GM19372 (cell line): ENCODE measurements at regions not wholly inside any gene's neighbourhood (a gene's known extent, or its start where the extent isn't known, plus 50 kb on each side); places are given as distances from the start of the nearest gene placed in this dataset.
"Not testable (repeated sequence)": the region's sequence is repeated elsewhere in the genome, so short reads cannot be mapped to it uniquely, and the experiment has no call there.

Source experiments
- ATAC-seq: cut with Tn5 transposase; IDR thresholded peaks from one replicate; pipeline ENCODE4 v1.9.1; 2021; ENCODE audit warnings: mild to moderate bottlenecking, low read depth, moderate library complexity; ENCODE audit not compliant: unreplicated experiment

GRCh38 chr2:143842836-143843235 lies 677.1 kb downstream of the ZEB2 start:
- no peak for ATAC-seq

DNA sequence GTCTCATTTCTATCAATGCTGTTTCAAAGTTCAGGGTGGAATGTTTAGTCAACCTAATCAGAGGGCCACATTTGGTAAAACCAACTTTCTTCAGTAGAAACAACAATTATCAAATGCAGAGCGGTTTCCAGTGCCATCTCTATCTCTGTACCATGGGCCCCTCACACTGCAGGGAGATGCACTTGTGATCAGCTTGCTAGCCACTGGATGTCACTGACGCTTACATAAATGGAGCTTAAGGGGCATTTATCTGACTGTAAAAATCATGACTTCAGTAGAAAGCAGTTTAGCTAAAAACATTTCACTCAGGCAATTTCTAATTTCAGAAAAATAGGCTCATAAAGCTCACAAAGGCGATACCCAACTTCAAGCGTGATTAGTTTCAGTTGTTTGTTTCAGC lies 678.0 kb downstream of the ZEB2 start:
- no peak for ATAC-seq

GRCh38 chr2:143840601-143841000 lies 679.3 kb downstream of the ZEB2 start:
- no peak for ATAC-seq

DNA sequence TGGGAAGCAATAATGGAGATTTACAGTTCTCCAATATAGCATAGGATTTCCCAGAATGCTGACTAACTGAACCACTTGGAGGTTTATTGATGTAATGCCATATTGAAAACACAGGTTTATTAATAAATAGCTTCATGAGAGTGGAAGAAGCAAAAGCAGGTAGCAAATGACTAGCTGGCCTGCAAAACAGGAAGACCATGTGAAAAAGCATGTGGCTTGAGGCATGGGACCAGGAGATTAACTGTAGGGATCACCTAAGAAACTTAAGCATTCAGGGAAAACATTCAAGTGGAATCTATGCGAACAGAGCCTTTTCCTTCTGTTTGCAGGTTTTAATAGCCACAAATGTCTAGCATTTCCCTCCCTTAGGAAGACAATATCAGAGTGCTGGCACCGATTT lies 679.7 kb downstream of the ZEB2 start:
- no peak for ATAC-seq

- no peak for ATAC-seq
These were observed 680.5 kb downstream of the ZEB2 start for GRCh38 chr2:143839456-143839855.

- ATAC-seq, result not testable (repeated sequence)
These were observed 682.9 kb downstream of the ZEB2 start for GRCh38 chr2:143837055-143837454.

- no peak for ATAC-seq
These were observed 684.4 kb downstream of the ZEB2 start for GRCh38 chr2:143835481-143835880.

DNA sequence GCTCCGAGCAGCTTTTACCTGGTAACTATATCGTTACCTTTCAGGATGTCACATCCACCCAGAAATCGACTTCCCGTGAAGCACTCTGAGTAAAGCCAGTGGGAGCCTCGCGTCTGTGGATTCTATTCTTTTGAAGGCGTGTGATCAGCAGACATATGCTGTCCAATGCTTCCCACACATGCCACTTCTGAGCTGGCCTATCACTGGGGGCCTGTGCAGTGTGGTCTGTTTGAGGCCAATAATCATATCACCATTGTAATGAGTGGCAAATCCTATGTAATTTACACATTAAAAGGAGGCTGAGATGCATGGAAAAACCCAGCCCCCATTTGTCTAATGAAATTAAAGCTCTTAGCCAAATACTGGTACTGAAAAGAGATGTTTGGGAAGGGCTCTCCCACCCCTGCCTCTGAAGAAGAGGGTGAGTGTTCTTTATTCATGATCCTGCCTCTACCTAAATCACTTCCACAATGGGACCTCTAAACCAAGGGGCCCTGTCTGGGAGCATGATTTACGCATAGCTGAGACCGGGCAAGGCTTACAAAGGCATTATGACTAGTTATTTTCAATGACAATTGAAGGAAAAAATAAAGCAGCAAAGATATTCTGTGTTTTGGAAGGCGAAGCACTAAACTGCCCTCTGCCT lies 686.8 kb downstream of the ZEB2 start:
- ATAC-seq, result no peak

GRCh38 chr2:143830476-143830875 lies 689.4 kb downstream of the ZEB2 start:
- ATAC-seq, result no peak

- no peak for ATAC-seq
These were observed 691.0 kb downstream of the ZEB2 start for GRCh38 chr2:143828763-143829537.

DNA sequence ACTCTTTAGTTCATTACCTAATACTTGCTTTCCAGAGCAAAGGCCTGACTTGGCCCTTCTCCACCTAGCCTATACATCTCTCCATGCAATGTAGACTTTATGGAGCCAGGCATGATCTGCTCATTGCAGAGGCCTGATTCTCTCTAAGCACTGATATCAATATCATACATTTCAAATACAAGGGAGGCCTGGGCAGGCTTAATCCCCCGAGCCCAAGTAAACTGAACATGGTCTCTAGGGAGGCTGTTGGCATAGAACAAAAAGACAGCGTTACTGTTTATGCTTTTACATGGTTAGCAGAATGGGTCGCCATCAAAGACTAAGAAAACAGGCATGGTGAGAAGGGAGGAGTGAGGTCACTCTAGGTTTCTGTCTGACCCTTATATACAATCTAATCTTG lies 695.1 kb downstream of the ZEB2 start:
- ATAC-seq, result no peak

DNA sequence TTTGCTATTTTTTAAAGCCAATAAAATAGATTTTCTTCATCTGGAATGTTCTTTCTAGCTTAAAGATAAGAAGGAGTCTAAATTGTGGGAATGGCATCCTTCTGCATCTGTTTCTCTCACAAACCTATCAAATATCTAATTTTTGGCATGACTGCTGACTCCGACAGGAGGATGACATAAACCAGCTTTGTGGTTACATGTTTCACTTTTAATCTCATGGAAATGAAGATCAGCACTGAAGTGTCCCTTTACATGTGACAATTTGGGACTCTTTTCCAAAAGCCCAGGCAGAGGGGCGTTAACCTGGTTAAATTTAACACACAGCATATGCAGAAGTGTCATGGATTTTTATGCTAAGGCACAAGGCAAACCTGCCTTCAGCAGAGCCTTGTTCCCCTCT lies 694.7 kb downstream of the ARHGAP15 start:
- no peak for ATAC-seq

DNA sequence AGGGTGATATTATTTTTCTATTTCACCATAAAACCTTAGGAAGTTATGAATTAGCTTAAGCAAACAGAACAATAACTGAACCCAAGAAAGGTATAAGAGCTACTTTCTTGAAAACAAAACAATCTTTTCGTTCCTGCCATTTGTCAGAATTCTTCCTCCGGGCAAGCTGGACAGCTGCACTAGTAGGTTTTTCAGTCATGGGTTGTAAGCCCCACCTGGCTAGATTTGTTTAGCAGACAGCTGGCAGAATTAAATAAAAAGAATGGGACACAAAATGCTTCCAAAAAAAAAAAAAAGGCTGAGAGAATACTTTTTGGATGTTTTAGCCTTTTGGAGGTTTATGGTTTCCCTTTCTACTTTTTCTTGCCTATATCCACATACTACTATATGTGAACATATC lies 694.1 kb downstream of the ARHGAP15 start:
- ATAC-seq, result no peak

GRCh38 chr2:143822736-143823135 lies 693.5 kb downstream of the ARHGAP15 start:
- ATAC-seq, result no peak

GRCh38 chr2:143819764-143820163 lies 690.5 kb downstream of the ARHGAP15 start:
- ATAC-seq, result no peak

DNA sequence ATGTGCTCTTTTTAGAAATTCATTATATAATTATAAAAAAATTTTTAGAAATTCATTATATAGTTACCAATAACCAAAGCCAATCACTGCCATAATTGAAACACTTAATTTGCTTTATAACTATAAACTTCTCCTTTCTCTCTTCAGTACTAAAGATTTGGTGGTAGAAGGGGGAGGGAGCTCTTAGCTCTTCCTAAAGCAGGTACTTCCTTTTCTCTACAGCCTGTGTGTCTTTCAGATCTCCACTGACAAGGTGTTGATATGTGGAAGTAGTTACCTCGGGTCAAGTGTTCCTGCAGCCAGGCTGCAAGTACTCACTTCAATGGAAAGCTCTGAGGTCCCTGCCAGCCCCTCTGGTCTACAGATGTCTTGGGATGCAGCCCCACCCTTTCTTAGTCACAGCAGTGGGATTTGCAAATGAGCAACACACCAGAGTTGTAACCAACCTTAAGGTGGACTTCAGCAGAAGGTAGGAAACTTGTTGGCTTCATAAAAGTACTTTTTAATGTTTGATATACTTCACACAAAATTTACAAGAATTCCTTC lies 690.0 kb downstream of the ARHGAP15 start:
- no peak for ATAC-seq
